Lower leg skin (tissue), 3 donors: ENCODE measurements at regions not wholly inside any gene's neighbourhood (a gene's known extent, or its start where the extent isn't known, plus 50 kb on each side); places are given as distances from the start of the nearest gene placed in this dataset.
"Not testable (repeated sequence)": the region's sequence is repeated elsewhere in the genome, so short reads cannot be mapped to it uniquely, and the experiment has no call there.

ENCODE experiments used
- CTCF ChIP-seq, 3 donors: fragments of 450-650 bp; IDR thresholded peaks; one replicate each; pipeline ENCODE4 v1.5.1; 2016; ENCODE audit warnings: antibody characterized with exemption in 3 of 3, mild to moderate bottlenecking in 3 of 3, moderate library complexity in 2 of 3
- POLR2A ChIP-seq, 2 donors: fragments of 450-650 bp; IDR thresholded peaks; one replicate each; pipeline ENCODE4 v1.6.1; 2016 to 2017; ENCODE audit warnings: antibody characterized with exemption in 2 of 2, mild to moderate bottlenecking in 1 of 2, moderate library complexity in 1 of 2

- TF ChIP-seq CTCF, POLR2A (IDR thresholded peaks at IDR 0.05): not testable (repeated sequence)
Observed at GRCh38 chr6:27597031-27597567, 124.2 kb upstream of the ZNF184 start.
